Posterior vena cava (tissue), 2 donors: ENCODE measurements at regions not wholly inside any gene's neighbourhood (a gene's known extent, or its start where the extent isn't known, plus 50 kb on each side); places are given as distances from the start of the nearest gene placed in this dataset.

Source experiments
- DNase-seq: peaks from one replicate; pipeline ENCODE4 v3.0.0-alpha.2; 2020; ENCODE audit warnings: low spot score
- intact Hi-C, 2 donors: fragments of 100-400 bp; cut with DNase I; formaldehyde crosslinking; loops; one replicate each; pipeline versions ENCODE4 v1.14.1 to v1.14.2; 2022 to 2023
- donor health status: DM: yes; HTN: yes; CAD: no.
- donor health status: DM: yes; HTN: yes; CAD: no.

DNA sequence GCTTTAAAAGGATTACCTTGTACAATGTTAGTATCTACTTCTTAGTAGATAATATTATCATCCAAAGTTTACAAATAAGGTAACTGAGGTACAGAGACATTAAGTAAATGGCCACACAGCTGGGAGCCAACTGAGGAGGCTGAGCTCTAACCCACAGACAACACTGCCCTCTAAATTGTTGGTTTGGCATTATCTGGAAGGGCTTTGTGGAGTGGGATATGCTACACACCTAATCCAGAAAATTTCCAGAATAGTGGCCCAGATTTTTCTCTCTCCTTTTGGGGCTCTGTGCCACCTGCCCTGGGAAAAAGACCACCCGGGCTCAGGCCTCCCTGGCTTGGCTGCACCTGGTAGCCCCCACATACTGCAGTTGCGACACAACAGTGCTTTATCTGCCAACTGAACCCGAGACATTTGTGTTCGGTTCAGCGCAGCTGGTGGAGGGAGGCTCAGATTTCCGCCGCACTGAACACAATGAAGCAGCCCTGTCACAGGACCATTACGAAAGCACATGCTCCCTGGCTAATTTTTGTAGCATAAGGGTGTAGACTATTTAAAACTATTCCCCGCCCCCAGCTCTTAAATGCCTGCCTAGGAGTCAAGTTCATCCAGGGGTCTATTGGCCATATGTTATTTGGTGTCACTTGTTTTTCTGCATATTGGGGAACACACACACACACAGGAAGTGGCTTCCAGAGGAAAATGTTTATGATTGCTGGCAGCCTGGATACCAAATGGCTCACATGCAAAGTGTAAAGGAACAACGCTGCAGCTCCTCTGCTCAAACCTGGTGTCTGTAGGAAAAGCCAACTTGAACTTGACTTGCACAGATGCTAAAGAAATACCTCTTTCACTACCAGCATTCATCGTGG is 92.3 kb upstream of the ESRRG start:
- intact Hi-C loops, result no loop called here
- no peak for DNase-seq

DNA sequence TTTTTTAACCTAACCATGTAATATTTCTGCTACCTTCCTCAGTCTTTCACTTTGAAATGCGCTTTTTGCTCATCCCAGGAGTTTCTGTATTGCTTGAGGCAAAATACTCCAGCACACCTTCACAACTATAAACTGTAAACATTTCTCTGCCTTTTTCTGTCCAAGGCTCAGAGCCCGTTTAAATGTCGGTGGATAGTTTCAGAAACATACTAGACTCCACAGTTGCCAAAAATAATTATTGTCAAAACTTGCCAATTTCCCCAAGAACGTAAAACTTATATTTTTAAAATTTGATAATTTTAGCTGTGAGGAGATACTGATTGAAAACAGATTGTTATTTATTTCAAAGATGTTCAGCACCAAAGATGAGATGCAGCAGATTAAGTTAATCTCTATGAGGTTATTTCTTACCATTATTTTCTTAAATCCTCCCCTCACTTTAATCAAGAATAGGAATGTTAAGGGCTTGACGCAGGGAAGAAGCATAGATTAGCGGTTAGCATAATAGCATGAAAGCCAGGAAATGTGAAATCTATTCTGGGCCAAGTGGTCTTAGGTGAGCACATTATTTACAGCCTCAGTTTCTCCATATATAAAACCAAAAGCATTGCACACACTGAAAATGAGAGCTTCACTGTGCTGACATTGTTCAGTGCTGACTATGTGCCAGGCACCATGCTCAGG is 91.5 kb upstream of the ESRRG start:
- DNase-seq, result no peak
- intact Hi-C loops, result no loop called here

GRCh38 chr1:216812966-216813365 is 89.7 kb upstream of the ESRRG start:
- no peak for DNase-seq
- intact Hi-C loops, result no loop called here

GRCh38 chr1:216809649-216810048 is 86.4 kb upstream of the ESRRG start:
- no peak for DNase-seq
- intact Hi-C loops, result no loop called here

- no peak for DNase-seq
- intact Hi-C loops, result no loop called here
These were observed 84.5 kb upstream of the ESRRG start for GRCh38 chr1:216807696-216808095.

DNA sequence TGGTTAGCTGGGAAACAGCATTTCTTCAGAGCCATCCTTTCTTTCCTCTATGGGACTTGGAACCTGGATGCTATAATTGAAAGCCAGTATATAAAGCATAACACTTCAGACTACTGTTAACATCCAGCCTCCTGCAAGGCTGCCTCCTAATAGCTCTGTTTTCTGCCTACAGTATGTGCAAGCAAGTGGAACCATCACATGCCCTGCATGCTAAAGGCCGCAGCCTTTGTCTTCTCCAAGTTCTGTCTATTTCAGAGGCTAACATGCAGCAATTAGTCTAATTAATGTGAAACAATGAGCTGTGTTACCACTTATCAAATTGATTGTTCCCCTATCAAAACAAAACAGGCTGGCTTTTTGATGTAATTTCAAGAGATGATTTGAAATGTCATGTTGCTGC is 82.7 kb upstream of the ESRRG start:
- intact Hi-C loops, result no loop called here
- DNase-seq, result no peak

DNA sequence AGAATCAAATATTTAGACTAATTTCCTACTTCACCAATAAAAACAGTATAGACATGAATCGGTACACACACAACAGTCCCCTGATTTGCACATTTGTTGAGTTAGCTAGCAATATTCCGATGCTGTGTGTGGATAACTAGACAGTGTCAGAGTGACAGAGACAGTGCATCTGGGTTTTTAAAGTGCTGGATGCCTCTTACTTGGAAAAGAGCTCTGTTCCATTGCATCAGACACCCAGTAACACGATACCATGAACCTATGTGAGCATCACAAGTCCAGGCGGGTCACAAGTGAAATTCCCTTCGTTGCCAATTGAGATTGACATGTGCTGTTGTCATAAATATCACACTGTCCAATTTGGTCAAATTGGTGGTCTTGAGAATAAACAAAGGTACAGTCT is 82.0 kb upstream of the ESRRG start:
- intact Hi-C loops, result no loop called here
- no peak for DNase-seq

GRCh38 chr1:216804111-216804510 is 80.9 kb upstream of the ESRRG start:
- intact Hi-C loops, result no loop called here
- no peak for DNase-seq

DNA sequence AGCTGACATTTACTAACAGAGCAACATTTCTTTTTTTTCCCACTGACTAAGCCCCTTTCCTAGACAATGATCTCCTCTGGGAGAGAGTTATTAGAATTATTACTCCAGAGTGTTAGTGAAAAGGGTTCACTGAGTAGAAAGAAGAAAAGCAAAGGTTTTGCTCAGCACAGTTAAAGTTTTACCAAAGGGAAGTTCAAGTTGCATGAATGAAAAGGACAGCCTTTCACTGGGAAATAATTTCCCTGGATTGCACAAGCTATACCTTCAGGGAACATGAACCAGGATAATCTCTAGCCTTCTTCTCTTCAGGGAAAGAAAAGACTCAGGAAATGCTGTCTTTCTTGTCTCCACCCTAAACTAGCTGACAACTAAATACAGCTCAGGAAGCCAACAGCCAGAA is 71.4 kb upstream of the ESRRG start:
- intact Hi-C loops, result no loop called here
- DNase-seq, result no peak

DNA sequence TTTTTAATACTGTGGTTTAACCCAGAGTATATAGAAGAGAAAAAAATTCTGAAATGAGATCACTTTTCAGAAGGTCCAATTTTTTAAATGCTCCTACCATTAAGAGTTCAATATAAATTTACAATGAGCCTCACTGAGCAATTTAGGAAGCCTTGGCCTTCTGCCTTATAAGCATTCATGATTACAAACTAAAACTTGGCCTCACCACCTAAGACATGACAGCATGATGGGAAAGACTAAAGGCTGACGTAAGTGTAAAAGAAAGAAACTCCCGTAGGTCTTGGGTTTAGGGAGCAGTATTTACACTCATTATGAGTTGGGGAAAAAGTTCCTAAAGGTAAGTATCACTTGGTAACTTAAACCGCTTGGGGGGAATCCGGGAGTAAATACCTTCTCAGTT is 70.7 kb upstream of the ESRRG start:
- DNase-seq, result no peak
- intact Hi-C loops, result no loop called here

DNA sequence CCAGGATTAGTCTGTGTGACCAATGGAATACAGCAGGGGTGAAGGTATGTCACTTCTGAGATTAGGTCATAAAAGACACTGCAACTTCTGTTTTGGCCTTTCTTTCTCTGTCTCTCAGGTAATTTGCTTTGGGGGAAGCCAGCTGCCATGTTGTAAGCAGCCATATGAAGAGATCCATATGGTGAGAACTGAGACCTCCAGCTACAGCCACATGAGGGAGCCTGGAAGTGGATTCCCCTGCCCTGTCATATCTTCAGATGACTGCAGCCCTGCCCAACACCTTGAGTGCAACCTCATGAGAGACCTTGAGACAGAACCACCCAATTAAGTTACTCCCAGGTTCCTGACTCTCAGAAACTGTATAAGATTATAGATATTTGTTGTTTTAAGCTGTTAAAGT is 70.1 kb upstream of the ESRRG start:
- intact Hi-C loops, result no loop called here
- no peak for DNase-seq

- intact Hi-C loops, result no loop called here
- no peak for DNase-seq
These were observed 65.4 kb upstream of the ESRRG start for GRCh38 chr1:216788671-216789070.

DNA sequence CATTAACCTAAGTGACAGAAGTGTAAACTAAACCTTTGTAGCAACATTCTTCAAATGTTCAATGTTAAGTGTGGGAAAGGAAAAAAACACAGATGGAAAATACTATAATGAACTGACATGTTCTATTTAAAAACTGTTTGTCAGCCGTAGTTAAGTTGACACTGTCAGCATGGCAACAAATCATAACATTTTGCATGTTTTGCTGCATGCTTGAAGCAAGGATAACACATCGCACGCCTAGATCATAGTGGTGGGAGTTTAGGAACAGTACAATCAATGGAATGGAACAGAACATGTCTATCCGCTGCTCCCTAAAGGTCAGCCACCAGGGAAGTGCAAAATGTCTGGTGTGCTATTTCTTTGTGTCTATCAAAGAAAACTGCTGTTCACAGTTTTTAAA is 62.5 kb upstream of the ESRRG start:
- intact Hi-C loops, result no loop called here
- DNase-seq, result no peak

DNA sequence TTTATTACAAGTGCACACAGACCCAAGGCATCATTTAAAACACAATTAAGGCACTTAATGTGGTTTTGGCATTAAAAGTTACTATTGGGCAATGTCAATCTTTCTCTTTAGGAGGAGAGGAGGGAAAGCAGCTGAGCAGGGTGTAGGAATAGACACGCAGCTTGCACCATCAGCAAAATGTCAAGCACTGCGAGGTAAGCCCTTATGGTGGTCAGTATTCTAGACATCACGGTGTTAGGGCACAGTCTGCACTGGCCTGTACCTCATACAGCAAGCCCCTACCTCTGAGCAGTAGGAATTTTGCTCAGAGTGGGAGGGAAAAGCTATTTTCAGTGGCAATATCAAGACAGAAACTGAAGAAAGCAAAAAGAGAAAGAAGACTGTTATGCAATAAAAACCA is 62.0 kb upstream of the ESRRG start:
- intact Hi-C loops, result no loop called here
- DNase-seq, result no peak

- intact Hi-C loops, result no loop called here
These were observed 56.5 kb upstream of the ESRRG start for GRCh38 chr1:216779686-216780085.

GRCh38 chr1:216778737-216779136 is 55.5 kb upstream of the ESRRG start:
- intact Hi-C loops, result no loop called here
- DNase-seq, result no peak

More at GRCh38 chr1:216779686-216780085, 56.5 kb upstream of the ESRRG start:
- DNase-seq, result no peak

GRCh38 chr1:216777148-216777547 is 53.9 kb upstream of the ESRRG start:
- intact Hi-C loops, result no loop called here
- DNase-seq, result no peak
